ENCODE measurements at regions not wholly inside any gene's neighbourhood (a gene's known extent, or its start where the extent isn't known, plus 50 kb on each side); places are given as distances from the start of the nearest gene placed in this dataset.

- no peak for TF ChIP-seq POLR2A (IDR thresholded peaks at IDR 0.05)
- TF ChIP-seq, protein P1, sequence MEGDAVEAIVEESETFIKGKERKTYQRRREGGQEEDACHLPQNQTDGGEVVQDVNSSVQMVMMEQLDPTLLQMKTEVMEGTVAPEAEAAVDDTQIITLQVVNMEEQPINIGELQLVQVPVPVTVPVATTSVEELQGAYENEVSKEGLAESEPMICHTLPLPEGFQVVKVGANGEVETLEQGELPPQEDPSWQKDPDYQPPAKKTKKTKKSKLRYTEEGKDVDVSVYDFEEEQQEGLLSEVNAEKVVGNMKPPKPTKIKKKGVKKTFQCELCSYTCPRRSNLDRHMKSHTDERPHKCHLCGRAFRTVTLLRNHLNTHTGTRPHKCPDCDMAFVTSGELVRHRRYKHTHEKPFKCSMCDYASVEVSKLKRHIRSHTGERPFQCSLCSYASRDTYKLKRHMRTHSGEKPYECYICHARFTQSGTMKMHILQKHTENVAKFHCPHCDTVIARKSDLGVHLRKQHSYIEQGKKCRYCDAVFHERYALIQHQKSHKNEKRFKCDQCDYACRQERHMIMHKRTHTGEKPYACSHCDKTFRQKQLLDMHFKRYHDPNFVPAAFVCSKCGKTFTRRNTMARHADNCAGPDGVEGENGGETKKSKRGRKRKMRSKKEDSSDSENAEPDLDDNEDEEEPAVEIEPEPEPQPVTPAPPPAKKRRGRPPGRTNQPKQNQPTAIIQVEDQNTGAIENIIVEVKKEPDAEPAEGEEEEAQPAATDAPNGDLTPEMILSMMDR (IDR thresholded peaks at IDR 0.05): no peak
Observed at GRCh38 chr13:84470528-84470927, 588.3 kb upstream of the SLITRK1 start.

Data from tibial nerve (tissue), 3 donors.